ENCODE measurements at regions not wholly inside any gene's neighbourhood (a gene's known extent, or its start where the extent isn't known, plus 50 kb on each side); places are given as distances from the start of the nearest gene placed in this dataset.
"Not testable (repeated sequence)": the region's sequence is repeated elsewhere in the genome, so short reads cannot be mapped to it uniquely, and the experiment has no call there.

DNA sequence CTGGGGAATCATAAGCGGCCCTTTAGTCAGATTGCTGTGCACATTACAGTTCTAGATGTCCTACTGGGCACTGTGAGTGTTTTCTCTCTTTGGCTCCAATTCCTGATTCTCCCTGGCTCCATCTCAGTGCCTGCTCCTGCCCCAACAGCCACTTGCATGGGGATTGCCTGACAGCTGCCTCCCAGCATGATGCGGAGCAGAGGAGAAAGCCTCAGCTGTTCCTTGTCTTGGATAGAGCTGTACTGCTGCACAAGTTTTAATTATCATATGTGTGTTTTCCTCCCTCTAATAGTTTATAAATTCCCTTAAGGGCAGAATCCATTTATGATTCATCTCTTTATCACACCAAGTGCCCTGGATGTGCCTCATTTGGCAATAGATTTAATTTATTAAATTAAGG lies 285.8 kb upstream of the COBL start:
- no peak for DNase-seq (ENCODE audit: low read depth)
- no peak overlapping the region for H3K4me3 ChIP-seq (ENCODE audit: low read depth, low read length)
- TF ChIP-seq, protein P1, sequence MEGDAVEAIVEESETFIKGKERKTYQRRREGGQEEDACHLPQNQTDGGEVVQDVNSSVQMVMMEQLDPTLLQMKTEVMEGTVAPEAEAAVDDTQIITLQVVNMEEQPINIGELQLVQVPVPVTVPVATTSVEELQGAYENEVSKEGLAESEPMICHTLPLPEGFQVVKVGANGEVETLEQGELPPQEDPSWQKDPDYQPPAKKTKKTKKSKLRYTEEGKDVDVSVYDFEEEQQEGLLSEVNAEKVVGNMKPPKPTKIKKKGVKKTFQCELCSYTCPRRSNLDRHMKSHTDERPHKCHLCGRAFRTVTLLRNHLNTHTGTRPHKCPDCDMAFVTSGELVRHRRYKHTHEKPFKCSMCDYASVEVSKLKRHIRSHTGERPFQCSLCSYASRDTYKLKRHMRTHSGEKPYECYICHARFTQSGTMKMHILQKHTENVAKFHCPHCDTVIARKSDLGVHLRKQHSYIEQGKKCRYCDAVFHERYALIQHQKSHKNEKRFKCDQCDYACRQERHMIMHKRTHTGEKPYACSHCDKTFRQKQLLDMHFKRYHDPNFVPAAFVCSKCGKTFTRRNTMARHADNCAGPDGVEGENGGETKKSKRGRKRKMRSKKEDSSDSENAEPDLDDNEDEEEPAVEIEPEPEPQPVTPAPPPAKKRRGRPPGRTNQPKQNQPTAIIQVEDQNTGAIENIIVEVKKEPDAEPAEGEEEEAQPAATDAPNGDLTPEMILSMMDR (IDR thresholded peaks at IDR 0.05; ENCODE audit: low read depth, low read length, missing control alignments), result no peak

DNA sequence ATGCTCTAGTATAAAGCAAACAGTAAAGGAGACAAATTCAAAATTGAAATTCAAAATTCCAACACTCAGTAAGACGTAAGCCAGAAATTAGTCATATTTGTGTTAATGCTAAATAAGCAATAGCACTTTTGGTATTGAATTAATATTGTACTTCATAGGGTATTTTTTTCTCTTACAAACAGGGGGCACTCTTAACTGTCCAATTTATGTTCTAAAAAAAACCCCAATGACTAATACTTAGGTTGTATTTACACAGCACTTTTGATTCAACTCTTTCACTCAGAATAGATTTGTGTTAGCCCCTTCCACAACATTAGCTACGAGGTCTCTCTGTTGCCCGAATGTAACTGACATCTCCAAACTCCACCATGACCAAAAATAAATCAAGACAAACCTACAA lies 284.9 kb upstream of the COBL start:
- no peak for DNase-seq (ENCODE audit: low read depth)
- TF ChIP-seq, protein P1 (IDR thresholded peaks at IDR 0.05; ENCODE audit: low read depth, low read length, missing control alignments), result no peak
- H3K4me3 ChIP-seq (ENCODE audit: low read depth, low read length), result no peak overlapping the region

DNA sequence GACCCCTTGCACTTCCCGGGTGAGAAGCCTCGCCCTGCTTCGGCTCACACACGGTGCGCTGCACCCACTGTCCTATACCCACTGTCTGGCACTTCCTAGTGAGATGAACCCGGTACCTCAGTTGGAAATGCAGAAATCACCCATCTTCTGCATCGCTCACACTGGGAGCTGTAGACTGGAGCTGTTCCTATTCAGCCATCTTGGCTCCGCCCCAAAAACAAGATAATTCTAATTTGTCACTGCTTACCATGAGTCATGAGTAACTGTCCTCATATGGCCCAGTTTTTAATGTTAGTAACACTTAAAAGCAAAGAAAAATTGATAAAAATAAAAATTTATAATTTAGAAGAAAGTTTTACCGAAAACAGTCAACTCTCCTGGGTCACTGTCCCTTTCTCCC lies 283.3 kb upstream of the COBL start:
- H3K4me3 ChIP-seq (ENCODE audit: low read depth, low read length); DNase-seq (ENCODE audit: low read depth): not testable (repeated sequence)

DNA sequence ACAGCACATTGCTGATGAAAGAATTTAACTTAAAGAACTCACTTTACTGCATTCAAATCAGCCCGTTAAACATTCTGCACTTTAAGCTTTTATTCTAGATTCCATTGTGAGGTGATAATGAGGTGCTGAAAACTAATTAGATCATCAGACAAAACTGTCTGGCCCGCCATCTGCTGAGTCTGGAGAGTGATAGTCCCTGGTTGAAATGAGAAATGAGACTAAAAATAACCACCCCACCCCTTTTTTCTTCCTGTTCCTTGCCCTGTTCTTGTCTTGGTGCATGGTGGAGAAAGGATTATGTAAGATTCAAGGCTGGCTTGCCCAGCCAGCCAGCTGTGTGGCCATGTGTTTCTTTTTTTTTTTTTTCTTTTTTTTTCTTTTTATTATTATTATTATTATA lies 277.0 kb upstream of the COBL start:
- DNase-seq (ENCODE audit: low read depth), result no peak
- TF ChIP-seq, protein P1 (IDR thresholded peaks at IDR 0.05; ENCODE audit: low read depth, low read length, missing control alignments), result no peak
- no peak overlapping the region for H3K4me3 ChIP-seq (ENCODE audit: low read depth, low read length)

DNA sequence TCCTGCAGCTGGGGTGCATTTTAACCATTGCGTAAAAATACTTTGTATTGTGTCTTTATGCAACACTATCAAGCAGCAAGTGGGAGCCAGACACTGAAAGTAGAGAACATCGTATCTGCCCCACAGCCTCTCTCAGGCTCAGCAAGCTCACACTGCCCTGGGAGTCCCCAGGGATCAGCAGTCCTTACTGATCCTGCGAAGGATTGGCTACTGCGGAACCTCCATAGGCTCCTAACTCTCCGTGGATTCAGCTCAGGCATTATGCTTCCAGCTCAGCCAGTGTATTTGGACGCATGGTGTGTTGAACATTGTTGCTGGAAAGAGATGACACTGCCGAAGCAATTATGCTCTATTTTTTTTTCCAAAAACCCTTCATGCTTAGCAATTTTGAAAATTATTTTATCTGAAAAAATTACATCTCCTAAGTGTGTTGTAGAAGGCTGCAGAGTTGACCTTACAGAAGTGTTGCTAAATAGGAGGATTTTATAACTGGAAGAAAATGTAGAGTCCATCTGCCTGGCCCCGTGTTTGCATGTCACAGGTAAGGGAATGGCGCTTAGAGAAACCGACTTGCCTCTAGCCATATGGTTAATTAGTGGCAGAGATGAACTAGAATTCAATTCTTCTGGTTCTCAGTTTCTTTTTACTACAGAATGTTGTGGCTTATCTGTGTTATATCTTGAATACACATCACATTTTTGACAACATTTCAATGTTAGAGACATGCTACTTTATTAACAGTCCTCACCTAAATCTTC lies 276.4 kb upstream of the COBL start:
- TF ChIP-seq, protein P1 (IDR thresholded peaks at IDR 0.05; ENCODE audit: low read depth, low read length, missing control alignments), result no peak
- H3K4me3 ChIP-seq (ENCODE audit: low read depth, low read length), result no peak overlapping the region
- no peak for DNase-seq (ENCODE audit: low read depth)

DNA sequence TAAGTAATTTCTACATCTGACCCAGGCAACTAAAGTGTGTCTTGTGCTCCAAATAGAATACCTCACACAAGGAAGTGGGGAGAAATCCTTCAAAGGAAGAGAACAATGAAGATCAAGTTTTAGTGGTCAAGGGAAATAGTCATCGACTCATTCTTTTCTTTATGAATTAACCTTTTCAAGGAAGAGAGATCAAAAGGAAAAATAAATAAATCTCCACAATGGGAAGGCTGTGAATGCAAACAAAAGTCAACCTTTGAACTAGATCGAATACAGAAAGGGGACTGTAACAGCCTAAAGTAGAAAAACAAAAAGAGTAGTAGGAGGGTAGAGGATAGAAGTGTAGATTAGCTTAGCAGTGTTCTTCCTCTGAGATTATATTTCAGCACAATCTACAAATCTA lies 274.6 kb upstream of the COBL start:
- TF ChIP-seq, protein P1 (IDR thresholded peaks at IDR 0.05; ENCODE audit: low read depth, low read length, missing control alignments), result no peak
- H3K4me3 ChIP-seq (ENCODE audit: low read depth, low read length), result no peak overlapping the region
- DNase-seq (ENCODE audit: low read depth), result no peak

DNA sequence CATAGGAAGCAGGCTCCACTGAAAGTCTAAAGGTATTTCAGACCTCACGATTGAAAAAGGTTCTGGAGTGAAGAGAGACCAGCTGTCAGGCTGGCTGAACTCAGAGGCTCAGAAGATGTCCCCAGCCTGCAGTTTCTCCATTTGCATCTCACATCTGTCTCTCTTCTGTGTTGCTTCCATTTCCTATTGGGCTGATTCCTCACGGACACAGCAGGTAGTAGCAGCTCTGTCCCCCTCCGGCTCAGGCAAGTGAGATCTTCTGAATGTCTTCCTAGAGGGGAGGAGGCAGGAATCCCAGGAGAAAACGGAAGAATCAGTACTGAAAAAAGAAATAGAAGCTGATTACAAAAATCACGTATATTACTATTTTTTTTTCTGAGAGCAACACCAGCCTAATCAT lies 274.1 kb upstream of the COBL start:
- TF ChIP-seq, protein P1 (IDR thresholded peaks at IDR 0.05; ENCODE audit: low read depth, low read length, missing control alignments), result no peak
- H3K4me3 ChIP-seq (ENCODE audit: low read depth, low read length), result no peak overlapping the region
- DNase-seq (ENCODE audit: low read depth), result no peak
